AG09309 (cell line): ENCODE measurements at regions not wholly inside any gene's neighbourhood (a gene's known extent, or its start where the extent isn't known, plus 50 kb on each side); places are given as distances from the start of the nearest gene placed in this dataset.

Source experiments
- DNase-seq: peaks from one replicate; pipeline ENCODE4 v3.0.0-alpha.2; 2010; ENCODE audit warnings: low read depth
- H3K4me3 ChIP-seq: 2 replicates; pipeline ENCODE4 v1.5.1; 2011; ENCODE audit warnings: mild to moderate bottlenecking, low read depth, low read length, moderate library complexity; ENCODE audit not compliant: control insufficient read depth
- TF ChIP-seq, protein P1 (sequence below): IDR thresholded peaks from 2 replicates; pipeline ENCODE4 v1.5.1; 2011; ENCODE audit warnings: mild to moderate bottlenecking, low read depth, low read length, inconsistent platforms; ENCODE audit not compliant: insufficient read depth, control insufficient read depth; ENCODE audit errors: missing control alignments

DNA sequence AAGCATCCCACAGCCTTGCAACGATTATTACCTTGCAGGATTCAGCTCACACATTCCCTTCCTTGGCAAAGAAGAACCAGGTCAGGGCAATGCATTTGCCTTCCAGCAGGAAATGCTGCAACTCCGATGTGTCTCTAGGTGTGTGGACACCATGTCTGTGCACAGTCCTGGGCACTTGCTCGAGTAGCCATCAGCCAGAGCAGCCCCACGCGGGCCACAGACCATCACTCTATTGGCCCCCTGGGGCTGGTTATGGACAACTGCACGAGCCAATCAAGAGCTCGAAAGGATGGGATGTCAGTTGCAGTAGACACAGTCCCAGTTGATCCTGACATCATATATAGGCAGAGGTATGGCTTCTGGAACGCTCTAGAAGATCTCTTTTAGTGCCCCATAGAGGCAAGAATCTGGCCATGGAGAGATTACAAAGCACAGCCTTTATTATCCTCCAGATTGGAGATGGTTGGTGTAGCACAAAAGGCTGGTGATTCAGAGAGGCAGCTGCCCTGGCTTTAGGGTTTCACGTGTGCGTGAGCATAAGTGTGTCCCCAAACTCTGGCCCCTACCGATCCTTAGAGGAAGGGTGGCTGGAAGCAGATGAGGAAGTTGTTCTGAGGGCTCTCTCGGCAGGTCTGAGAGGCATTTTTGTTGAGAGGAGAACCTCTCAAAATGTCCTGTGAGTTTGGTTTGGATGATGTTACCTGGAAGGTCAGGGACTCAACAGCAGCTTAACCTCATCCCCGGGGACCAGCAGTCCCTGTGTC, 403.8 kb downstream of the SEC14L1 start:
- TF ChIP-seq, protein P1, sequence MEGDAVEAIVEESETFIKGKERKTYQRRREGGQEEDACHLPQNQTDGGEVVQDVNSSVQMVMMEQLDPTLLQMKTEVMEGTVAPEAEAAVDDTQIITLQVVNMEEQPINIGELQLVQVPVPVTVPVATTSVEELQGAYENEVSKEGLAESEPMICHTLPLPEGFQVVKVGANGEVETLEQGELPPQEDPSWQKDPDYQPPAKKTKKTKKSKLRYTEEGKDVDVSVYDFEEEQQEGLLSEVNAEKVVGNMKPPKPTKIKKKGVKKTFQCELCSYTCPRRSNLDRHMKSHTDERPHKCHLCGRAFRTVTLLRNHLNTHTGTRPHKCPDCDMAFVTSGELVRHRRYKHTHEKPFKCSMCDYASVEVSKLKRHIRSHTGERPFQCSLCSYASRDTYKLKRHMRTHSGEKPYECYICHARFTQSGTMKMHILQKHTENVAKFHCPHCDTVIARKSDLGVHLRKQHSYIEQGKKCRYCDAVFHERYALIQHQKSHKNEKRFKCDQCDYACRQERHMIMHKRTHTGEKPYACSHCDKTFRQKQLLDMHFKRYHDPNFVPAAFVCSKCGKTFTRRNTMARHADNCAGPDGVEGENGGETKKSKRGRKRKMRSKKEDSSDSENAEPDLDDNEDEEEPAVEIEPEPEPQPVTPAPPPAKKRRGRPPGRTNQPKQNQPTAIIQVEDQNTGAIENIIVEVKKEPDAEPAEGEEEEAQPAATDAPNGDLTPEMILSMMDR: no peak
- H3K4me3 ChIP-seq: no peak overlapping the region
- no peak for DNase-seq

DNA sequence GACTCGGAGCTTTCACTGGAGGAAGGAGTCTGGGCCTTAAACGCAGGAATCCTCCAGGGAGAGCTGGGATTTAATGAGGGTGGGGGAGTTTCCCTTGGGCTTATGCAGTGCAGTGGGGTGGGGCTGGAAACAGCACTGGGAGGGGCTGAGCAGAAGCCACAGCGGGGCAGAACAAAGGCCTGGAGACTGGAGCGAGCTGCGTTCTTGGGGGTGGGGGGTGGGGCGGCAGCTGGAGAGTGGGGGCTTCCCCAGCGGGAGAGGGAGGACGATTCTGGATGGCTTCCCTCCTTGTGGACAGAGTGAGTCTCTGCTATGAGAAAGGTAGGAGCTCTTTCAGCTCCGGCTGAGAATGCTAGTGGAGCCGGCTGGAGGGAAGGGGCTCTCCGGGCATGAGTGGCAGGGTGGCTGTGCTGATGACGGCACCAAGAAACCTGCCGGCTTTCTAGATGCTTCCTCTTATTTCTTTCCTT, 406.0 kb downstream of the SEC14L1 start:
- DNase-seq: no peak
- TF ChIP-seq, protein P1: no peak
- H3K4me3 ChIP-seq: no peak overlapping the region

DNA sequence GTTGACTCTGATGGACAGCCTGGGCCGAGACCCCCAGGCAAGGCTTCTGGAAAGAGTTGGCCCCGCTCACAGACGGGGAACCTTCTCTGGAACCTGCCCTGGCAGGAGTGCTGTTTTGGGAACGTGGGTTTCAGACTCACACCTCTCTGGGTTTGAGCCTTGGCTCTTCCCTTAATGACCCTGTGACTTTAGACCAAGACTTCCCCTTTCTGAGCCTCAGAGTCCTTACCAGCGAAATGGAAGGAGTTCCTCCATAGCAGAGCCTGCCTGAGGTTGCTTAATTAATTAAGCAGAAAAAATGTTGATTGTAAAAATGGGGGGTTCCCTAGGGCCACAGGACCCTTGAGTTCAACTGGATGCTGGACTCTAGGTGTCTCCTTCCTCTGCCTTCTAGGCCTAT, 408.2 kb downstream of the SEC14L1 start:
- no peak overlapping the region for H3K4me3 ChIP-seq
- DNase-seq: no peak
- TF ChIP-seq, protein P1: no peak

DNA sequence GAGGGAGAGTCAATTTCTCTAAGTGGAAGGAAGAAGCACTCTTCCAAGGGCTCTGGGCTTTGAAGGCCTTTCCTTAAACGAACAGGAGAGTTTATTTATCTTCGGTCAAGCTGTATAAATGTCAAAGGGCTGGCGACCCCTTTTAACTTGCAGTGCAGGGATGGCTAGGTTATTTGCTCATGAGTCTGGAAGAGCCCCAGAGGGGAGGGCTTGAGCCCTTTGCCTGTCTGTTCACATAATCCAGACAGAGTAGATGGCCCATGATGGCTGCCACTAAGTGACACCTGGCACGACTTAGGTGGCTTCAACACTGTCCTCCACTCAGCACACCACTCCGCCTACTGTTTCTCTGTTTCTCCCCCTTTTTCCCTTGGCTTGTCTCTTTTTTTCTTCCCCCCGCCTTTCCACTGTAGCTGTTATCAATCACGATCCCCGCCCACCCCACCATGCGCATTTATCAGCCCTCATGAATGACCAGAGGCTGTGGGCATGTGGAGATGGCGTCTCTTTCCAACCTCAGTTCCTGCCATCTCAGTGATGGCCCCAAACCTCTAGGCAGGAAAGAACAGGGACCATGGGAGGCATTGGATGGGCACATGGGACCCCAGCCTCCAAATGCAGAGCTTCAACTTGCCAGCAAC, 408.7 kb upstream of the TNRC6C start:
- no peak for DNase-seq
- TF ChIP-seq, protein P1: no peak
- no peak overlapping the region for H3K4me3 ChIP-seq

DNA sequence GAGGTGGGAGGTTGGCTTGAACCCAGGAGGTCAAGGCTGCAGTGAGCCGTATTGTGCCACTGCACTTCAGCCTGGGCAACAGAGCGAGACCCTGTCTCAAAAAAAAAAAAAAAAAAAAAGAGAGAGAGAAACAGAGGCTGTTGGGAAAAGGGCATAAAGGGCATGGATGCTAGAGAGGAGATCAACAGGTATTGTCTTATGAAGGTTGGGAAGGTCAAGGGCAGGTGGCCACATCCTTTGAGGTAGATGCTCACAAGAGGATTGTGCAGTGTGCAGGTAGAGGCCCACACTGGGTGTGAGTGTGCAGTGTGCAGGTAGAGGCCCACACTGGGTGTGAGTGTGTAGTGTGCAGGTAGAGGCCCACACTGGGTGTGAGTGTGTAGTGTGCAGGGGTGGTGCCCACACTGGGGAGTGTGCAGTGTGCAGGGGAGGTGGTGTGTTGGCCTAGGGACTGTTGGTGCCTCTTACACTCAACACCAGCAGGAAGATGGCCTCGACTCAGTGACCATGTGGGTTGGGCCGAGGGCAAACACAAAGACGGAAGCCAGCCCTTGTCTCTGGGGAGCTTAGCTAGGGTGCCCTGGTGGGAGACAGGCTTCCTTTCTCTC, 404.9 kb upstream of the TNRC6C start:
- H3K4me3 ChIP-seq: no peak overlapping the region
- TF ChIP-seq, protein P1: no peak
- DNase-seq: no peak

DNA sequence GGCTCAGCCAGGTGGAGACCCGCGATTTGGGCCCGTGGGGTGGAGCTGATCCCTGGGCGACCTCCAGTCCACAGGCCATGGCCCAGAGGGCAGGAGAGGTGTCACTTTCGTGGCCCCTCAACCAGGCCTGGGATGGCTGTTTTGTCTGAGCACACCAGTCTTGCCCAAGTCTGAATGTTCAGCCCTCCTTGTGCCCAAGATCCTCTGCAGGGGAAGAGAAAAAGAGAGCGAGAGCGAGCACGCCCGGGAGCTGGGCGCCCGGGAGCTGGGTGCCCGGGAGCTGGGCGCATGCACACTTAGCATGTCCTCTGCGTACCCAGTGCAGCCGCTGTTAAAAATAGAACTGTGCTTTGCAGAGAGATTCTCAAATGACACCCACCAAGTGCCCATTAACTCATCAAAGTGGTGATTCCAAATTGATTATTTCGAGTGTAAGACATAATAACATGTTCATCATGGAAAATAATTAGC, 403.3 kb upstream of the TNRC6C start:
- TF ChIP-seq, protein P1: no peak
- DNase-seq: no peak
- no peak overlapping the region for H3K4me3 ChIP-seq
